Peyer's patch (tissue), 4 donors: ENCODE measurements at regions not wholly inside any gene's neighbourhood (a gene's known extent, or its start where the extent isn't known, plus 50 kb on each side); places are given as distances from the start of the nearest gene placed in this dataset.
A peak's percentile ranks its signal among the peaks of the same experiment; 100 is the strongest.

Experiments used
- DNase-seq, 3 donors: peaks; one replicate each; pipeline ENCODE4 v3.0.0-alpha.2; 2017 to 2019
- H3K27ac ChIP-seq, 4 donors: fragments of 200-600 bp; sonication (generic); one replicate each; pipeline ENCODE4 v1.5.1; 2016 to 2019
- H3K27me3 ChIP-seq, 2 donors: fragments of 200-600 bp; sonication (generic); one replicate each; pipeline ENCODE4 v1.5.1; 2019
- H3K36me3 ChIP-seq, 3 donors: fragments of 200-600 bp; sonication (generic); one replicate each; pipeline ENCODE4 v1.5.1; 2016 to 2019
- H3K4me1 ChIP-seq, 4 donors: fragments of 200-600 bp; sonication (generic); one replicate each; pipeline ENCODE4 v1.5.1; 2016 to 2019
- H3K4me3 ChIP-seq, 4 donors: fragments of 200-600 bp; sonication (generic); 1 replicate in 3 of 4; 2 replicates in 1 of 4; pipeline ENCODE4 v1.5.1; 2016 to 2019; ENCODE audit warnings: mild to moderate bottlenecking in 1 of 4
- H3K9me3 ChIP-seq, 4 donors: fragments of 200-600 bp; sonication (generic); one replicate each; pipeline ENCODE4 v1.5.1; 2016 to 2019; ENCODE audit warnings: mild to moderate bottlenecking in 1 of 4
- POLR2A ChIP-seq, 2 donors: fragments of 450-650 bp; IDR thresholded peaks; one replicate each; pipeline ENCODE4 v1.5.1; 2017; ENCODE audit warnings: antibody characterized with exemption in 2 of 2, mild to moderate bottlenecking in 2 of 2, moderate library complexity in 2 of 2
- TF ChIP-seq, protein P1 (sequence below), 6 experiments: fragments of 450-650 bp in 4 of 6; fragments of 200-600 bp in 2 of 6; sonication (generic) in 1 of 6; IDR thresholded peaks; one replicate each; pipeline ENCODE4 v1.5.1; 2017 to 2019; ENCODE audit warnings: antibody characterized with exemption in 6 of 6, mild to moderate bottlenecking in 3 of 6, moderate library complexity in 1 of 6

DNA sequence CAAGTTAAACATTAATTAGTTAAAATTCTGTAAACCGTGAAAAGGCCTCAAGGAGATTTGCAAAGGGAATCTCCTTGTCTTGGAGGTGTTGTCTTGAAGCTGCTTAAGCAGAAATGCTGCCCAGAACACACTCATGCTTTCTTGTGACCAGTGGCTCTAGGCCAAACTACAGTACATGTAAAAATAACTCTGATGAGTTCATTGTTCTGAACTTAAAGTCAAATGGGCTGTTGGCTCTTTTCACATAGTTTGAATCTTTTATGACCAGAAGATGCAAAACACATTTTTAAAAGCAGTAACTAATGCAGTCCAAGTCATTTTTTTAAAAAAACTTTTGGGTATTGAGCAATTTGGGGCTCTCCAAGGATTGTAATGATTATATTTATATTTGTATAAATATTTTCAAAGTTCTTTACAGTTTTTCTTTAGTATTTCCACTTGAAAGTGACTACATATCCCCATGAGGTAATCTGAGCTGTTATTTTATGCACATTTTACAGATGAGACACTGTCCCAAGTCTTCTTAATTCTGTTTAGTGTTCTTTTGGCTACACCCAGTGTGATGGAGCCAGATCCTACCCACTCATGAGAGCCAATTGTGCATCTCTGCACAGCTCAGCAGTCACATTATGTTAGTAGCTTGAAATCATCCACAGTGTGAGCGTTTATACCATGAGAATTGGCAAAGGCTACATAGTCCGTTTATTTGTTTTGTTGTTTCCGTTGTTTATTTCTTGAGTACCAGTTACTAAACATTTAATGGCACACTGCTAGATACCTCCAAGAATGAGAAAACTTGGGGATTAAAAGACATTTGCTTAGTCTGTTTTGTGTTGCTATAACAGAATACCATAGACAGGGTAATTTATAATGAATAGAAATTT, 112.8 kb upstream of the ATXN3L start:
- no peak for TF ChIP-seq POLR2A (IDR thresholded peaks at IDR 0.05)
- TF ChIP-seq, protein P1, sequence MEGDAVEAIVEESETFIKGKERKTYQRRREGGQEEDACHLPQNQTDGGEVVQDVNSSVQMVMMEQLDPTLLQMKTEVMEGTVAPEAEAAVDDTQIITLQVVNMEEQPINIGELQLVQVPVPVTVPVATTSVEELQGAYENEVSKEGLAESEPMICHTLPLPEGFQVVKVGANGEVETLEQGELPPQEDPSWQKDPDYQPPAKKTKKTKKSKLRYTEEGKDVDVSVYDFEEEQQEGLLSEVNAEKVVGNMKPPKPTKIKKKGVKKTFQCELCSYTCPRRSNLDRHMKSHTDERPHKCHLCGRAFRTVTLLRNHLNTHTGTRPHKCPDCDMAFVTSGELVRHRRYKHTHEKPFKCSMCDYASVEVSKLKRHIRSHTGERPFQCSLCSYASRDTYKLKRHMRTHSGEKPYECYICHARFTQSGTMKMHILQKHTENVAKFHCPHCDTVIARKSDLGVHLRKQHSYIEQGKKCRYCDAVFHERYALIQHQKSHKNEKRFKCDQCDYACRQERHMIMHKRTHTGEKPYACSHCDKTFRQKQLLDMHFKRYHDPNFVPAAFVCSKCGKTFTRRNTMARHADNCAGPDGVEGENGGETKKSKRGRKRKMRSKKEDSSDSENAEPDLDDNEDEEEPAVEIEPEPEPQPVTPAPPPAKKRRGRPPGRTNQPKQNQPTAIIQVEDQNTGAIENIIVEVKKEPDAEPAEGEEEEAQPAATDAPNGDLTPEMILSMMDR (IDR thresholded peaks at IDR 0.05), result no peak
- peak overlapping the region in 2 of 4 donors; percentile 16 to 52 for H3K27ac ChIP-seq
- H3K9me3 ChIP-seq, result no peaks in the 10 kb centered on the region
- no peak overlapping the region for H3K4me3 ChIP-seq
- H3K36me3 ChIP-seq, result no peaks in the 10 kb centered on the region
- H3K4me1 ChIP-seq, result no peaks in the 10 kb centered on the region
- DNase-seq, result no peak
- H3K27me3 ChIP-seq, result no peaks in the 10 kb centered on the region

DNA sequence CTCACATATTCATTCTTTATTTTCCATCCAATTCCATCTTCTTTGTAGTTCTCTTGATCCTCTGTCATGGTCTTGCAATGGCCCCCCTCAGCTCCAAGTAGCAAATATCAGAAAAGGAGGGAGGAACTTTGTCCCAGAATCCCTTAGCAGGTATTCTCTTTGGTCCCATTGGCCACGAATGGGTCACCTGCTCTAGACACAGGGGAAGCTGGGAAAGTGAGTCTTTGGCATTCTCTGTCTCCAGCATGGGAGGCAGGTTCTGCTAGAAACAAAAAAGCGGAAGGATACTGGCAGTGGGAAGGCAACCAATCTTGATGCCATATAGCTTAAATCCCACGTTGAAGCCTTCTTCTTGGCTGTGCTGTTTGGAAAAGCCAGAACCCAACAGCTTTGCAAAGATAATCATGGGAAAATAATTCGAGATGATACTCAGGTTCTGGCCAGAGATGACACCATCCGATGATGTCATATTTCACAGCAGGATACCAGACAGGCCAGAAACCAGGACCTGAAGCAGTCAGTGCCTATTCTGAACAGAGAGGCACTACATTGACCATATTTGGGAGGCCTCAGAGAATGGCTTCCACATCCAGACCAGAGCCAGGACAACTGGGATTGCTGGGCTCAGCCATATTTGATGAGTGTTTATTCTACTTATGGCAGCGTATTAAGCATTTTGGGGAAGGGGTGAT, 110.4 kb upstream of the ATXN3L start:
- no peaks in the 10 kb centered on the region for H3K27me3 ChIP-seq

DNA sequence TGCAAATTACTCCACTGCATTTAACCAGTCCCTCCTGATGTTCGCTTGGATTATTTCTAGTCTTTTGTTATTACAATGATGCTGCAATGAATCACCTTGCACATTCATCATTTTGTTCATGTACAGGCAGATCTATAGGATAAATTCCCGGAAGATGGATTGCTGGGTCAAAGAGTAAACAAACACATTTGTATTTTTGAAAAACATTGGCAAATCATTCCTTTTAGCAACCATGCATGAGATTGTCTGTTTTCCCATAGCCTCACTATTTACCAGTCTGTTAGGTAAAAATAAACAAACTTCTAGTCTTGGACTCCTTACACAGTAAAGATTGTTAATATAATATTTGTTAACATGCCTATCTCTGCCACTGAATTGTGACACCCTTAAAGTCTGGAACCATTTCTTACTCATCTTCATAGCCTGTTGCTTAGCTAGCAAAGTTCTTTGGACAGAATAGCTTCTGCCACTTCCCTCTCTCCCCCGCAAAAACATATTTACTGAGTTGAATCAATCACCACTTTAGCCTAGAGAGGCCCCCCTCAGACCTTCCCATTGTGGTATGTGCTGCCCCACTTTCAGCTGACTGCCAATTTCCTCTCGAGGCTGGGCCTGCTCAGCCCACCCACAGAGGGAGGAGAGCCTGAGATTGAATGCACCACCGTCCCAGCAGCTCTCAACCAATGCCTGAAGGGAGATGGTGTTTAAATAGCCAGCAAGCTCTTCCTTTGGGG, 108.4 kb upstream of the ATXN3L start:
- H3K4me1 ChIP-seq, result no peaks in the 10 kb centered on the region
- no peak for DNase-seq
- H3K9me3 ChIP-seq, result no peaks in the 10 kb centered on the region
- H3K4me3 ChIP-seq, result no peak overlapping the region
- no peak for TF ChIP-seq POLR2A (IDR thresholded peaks at IDR 0.05)
- TF ChIP-seq, protein P1 (IDR thresholded peaks at IDR 0.05), result no peak
- no peak overlapping the region for H3K27ac ChIP-seq
- no peaks in the 10 kb centered on the region for H3K36me3 ChIP-seq
- no peaks in the 10 kb centered on the region for H3K27me3 ChIP-seq

More for the DNA sequence above, 110.4 kb upstream of the ATXN3L start:
- DNase-seq, result no peak
- no peak overlapping the region for H3K27ac ChIP-seq
- no peaks in the 10 kb centered on the region for H3K4me1 ChIP-seq
- no peaks in the 10 kb centered on the region for H3K9me3 ChIP-seq
- TF ChIP-seq, protein P1 (IDR thresholded peaks at IDR 0.05), result no peak
- TF ChIP-seq POLR2A (IDR thresholded peaks at IDR 0.05), result no peak
- no peaks in the 10 kb centered on the region for H3K36me3 ChIP-seq
- no peak overlapping the region for H3K4me3 ChIP-seq

DNA sequence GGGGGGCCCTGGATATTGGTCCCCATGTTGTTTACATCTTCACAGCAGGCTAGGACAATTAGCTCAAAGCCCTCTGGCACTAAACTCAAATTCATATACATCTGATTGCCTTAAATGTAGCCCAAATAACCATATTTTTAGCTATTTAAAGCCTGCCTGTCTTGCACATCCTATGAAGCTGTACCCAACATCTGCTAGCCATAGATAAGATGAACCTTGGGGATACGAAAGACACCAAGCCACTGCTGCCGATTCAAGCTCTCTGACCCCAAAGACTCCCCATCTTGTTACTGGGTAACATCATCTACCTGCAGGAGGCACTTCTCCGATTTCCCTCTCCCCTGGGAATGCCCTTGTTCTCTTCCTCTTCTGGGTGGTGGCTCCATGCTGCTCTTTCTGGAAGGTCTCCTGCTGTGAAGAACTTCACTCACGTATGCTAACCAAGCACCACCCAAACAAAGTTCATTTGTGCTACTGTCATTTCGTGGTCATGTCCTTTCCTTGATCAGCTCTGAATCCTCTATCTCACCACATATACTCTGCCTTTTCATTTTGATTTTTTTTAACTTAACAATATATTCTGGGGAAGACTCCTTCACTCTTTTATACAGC, 107.7 kb upstream of the ATXN3L start:
- no peak overlapping the region for H3K4me3 ChIP-seq
- no peak for DNase-seq
- H3K4me1 ChIP-seq, result no peaks in the 10 kb centered on the region
- H3K27me3 ChIP-seq, result no peaks in the 10 kb centered on the region
- no peaks in the 10 kb centered on the region for H3K36me3 ChIP-seq
- TF ChIP-seq, protein P1 (IDR thresholded peaks at IDR 0.05), result no peak
- TF ChIP-seq POLR2A (IDR thresholded peaks at IDR 0.05), result no peak
- H3K27ac ChIP-seq, result no peak overlapping the region
- H3K9me3 ChIP-seq, result no peaks in the 10 kb centered on the region

DNA sequence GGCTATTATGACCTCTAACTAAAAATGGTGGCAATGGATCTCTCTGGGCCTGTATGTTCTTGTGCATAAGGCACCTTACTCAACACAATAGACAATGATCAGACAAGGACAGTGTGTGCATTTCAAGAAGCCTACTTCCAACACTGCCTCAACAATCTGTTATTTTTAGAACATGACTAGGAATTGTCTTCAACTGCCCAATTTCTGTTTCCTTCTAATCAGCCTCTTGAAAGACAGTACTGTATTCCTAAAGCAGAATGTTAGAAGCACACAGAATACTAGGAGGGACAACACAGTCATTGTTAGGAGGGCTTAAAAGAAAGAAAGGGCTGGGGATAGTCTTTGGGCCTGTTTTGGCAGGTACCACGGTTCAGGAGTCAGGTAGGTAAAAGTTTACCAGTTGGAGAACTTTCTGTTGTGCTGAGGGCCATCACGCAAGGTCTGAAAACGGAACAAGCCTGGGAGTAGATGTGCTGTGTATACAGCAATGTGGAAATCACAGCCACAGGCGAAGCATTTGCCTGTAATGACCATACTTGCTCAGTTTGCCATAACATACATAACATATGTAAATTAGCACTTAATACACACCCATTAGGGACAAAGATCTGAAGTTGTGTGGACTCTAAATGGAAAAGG, 100.8 kb upstream of the ATXN3L start:
- TF ChIP-seq, protein P1 (IDR thresholded peaks at IDR 0.05), result no peak
- no peak for TF ChIP-seq POLR2A (IDR thresholded peaks at IDR 0.05)
- Histone ChIP-seq H3K4me1 (no peaks in the 10 kb centered on the region), H3K27me3 (no peaks in the 10 kb centered on the region)

More for the DNA sequence above, 100.8 kb upstream of the ATXN3L start:
- peak overlapping the region in 1 of 4 donors; percentile 53 for H3K27ac ChIP-seq
- no peaks in the 10 kb centered on the region for H3K36me3 ChIP-seq
- H3K4me3 ChIP-seq, result no peak overlapping the region
- peak in 1 of 3 donors; percentile 34 for DNase-seq
- H3K9me3 ChIP-seq, result no peaks in the 10 kb centered on the region
